ENCODE measurements at regions not wholly inside any gene's neighbourhood (a gene's known extent, or its start where the extent isn't known, plus 50 kb on each side); places are given as distances from the start of the nearest gene placed in this dataset.

DNA sequence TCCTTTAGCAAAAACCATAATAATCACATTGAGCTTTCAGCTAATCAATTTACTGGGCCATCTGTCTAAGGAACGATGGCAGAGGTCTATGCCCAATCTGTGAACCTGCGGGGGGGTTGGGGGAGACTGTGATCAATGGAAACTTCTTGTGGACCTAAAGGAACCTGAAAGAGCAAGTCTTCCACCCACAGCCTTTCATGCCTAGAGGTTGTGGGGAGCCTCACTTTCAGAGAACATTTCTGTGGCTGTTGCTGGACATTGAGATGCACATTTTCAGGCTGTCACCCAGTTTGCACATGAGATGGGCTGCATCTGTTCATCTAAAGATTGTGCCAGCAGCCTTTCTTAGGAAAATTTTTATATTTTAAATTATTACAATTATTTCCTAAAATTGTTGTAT, 310.0 kb upstream of the SPTLC3 start (continued):
- TF ChIP-seq CBX8 (IDR thresholded peaks at IDR 0.05; ENCODE audit: borderline replicate concordance, low read depth, low read length) (no peak), TCF12 (IDR thresholded peaks at IDR 0.05; ENCODE audit: low read depth, low read length) (no peak)
- TF ChIP-seq, protein P1, sequence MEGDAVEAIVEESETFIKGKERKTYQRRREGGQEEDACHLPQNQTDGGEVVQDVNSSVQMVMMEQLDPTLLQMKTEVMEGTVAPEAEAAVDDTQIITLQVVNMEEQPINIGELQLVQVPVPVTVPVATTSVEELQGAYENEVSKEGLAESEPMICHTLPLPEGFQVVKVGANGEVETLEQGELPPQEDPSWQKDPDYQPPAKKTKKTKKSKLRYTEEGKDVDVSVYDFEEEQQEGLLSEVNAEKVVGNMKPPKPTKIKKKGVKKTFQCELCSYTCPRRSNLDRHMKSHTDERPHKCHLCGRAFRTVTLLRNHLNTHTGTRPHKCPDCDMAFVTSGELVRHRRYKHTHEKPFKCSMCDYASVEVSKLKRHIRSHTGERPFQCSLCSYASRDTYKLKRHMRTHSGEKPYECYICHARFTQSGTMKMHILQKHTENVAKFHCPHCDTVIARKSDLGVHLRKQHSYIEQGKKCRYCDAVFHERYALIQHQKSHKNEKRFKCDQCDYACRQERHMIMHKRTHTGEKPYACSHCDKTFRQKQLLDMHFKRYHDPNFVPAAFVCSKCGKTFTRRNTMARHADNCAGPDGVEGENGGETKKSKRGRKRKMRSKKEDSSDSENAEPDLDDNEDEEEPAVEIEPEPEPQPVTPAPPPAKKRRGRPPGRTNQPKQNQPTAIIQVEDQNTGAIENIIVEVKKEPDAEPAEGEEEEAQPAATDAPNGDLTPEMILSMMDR (IDR thresholded peaks at IDR 0.05; ENCODE audit: control extremely low read depth in 1 of 3, insufficient read depth in 1 of 3, low read depth in 1 of 3, low read length in 3 of 3) = no peak

Measured in H1 (cell line).